Lung (tissue), 11 donors: ENCODE measurements at regions not wholly inside any gene's neighbourhood (a gene's known extent, or its start where the extent isn't known, plus 50 kb on each side); places are given as distances from the start of the nearest gene placed in this dataset.

ENCODE experiments used
- ATAC-seq: fragments of 200-7000 bp; cut with Tn5 transposase; one replicate; pipeline ENCODE4 v1.9.1; 2020; ENCODE audit warnings: moderate number of reproducible peaks; ENCODE audit not compliant: insufficient read depth, low FRiP score
- DNase-seq, 3 donors: peaks; one replicate each; pipeline ENCODE4 v3.0.0-alpha.2; 2013 to 2017
- H3K27ac ChIP-seq, 2 donors: one replicate each; pipeline ENCODE4 v1.5.1; 2013; ENCODE audit warnings: mild to moderate bottlenecking in 2 of 2, moderate library complexity in 2 of 2, control low read depth in 1 of 2, inconsistent platforms in 1 of 2, low read depth in 1 of 2, low read length in 1 of 2
- H3K27me3 ChIP-seq, 3 donors: one replicate each; pipeline ENCODE4 v1.5.1; 2013; ENCODE audit warnings: low read length in 2 of 3; ENCODE audit not compliant: control insufficient read depth in 3 of 3, insufficient read depth in 3 of 3
- H3K36me3 ChIP-seq, 4 donors: one replicate each; pipeline ENCODE4 v1.5.1; 2013; ENCODE audit warnings: low read length in 4 of 4, mild to moderate bottlenecking in 1 of 4, moderate library complexity in 1 of 4; ENCODE audit not compliant: control insufficient read depth in 4 of 4, insufficient read depth in 4 of 4
- H3K4me1 ChIP-seq, 5 donors: one replicate each; pipeline ENCODE4 v1.5.1; 2013; ENCODE audit warnings: low read length in 5 of 5, mild to moderate bottlenecking in 2 of 5, moderate library complexity in 1 of 5; ENCODE audit not compliant: control insufficient read depth in 5 of 5, insufficient read depth in 5 of 5
- H3K4me3 ChIP-seq: one replicate; pipeline ENCODE4 v1.5.1; 2013; ENCODE audit warnings: mild to moderate bottlenecking, control low read depth, moderate library complexity
- H3K9ac ChIP-seq, 2 donors: one replicate each; pipeline ENCODE4 v1.5.1; 2013; ENCODE audit warnings: low read length in 2 of 2, control low read depth in 1 of 2; ENCODE audit not compliant: insufficient read depth in 1 of 2
- H3K9me3 ChIP-seq, 4 donors: one replicate each; pipeline ENCODE4 v1.5.1; 2013; ENCODE audit warnings: low read length in 3 of 4, mild to moderate bottlenecking in 1 of 4, moderate library complexity in 1 of 4; ENCODE audit not compliant: control insufficient read depth in 4 of 4, insufficient read depth in 3 of 4
- CTCF ChIP-seq: IDR thresholded peaks from 2 replicates; pipeline ENCODE4 v1.5.1; 2012; ENCODE audit warnings: mild to moderate bottlenecking; ENCODE audit errors: control extremely low read depth, extremely low read depth
- WGBS, 2 donors: extraction: QIAGEN DNeasy Blood & Tissue Kit; methylation state at CpG; one replicate each; pipeline ENCODE4 v1.1.7; 2013; 5-methylcytosine and 5-hydroxymethylcytosine counted together
- donor health status: control.
- donor health status: control.
- donor health status: Bipolar disorder and iron deficiency.
- donor health status: healthy.
- donor health status: DM: yes; HTN: yes; CAD: no.

GRCh38 chr10:120327675-120328074 is 129.4 kb upstream of the PLPP4 start:
- Histone ChIP-seq H3K9me3 (no peaks in the 10 kb centered on the region), H3K4me1 (no peaks in the 10 kb centered on the region), H3K36me3 (no peaks in the 10 kb centered on the region), H3K4me3 (no peak overlapping the region), H3K9ac (no peak overlapping the region), H3K27ac (no peak overlapping the region), H3K27me3 (peaks cover 0 to 5% (median 0%) of the 10 kb centered on the region in 3 donors)
- ATAC-seq (no peak), DNase-seq (no peak)
- 36% methylated on average over 3 of the region's 3 CpGs for WGBS, 2 donors
- TF ChIP-seq CTCF = no peak

GRCh38 chr10:120328647-120329046 is 128.4 kb upstream of the PLPP4 start:
- ATAC-seq (no peak), DNase-seq (no peak)
- Histone ChIP-seq H3K4me3 (no peak overlapping the region), H3K27me3 (peaks cover 0 to 5% (median 0%) of the 10 kb centered on the region in 3 donors), H3K9ac (no peak overlapping the region), H3K9me3 (no peaks in the 10 kb centered on the region), H3K36me3 (no peaks in the 10 kb centered on the region), H3K4me1 (no peaks in the 10 kb centered on the region), H3K27ac (no peak overlapping the region)
- TF ChIP-seq CTCF = no peak
- WGBS, 2 donors = 65 to 70% methylated on average over 3 of the region's 3 CpGs

- ATAC-seq (no peak), DNase-seq (no peak)
- H3K27me3 ChIP-seq = no peaks in the 10 kb centered on the region
- no peak overlapping the region for H3K27ac ChIP-seq
- no peak overlapping the region for H3K4me3 ChIP-seq
- H3K4me1 ChIP-seq = no peaks in the 10 kb centered on the region
- H3K36me3 ChIP-seq = no peaks in the 10 kb centered on the region
- 88 to 93% methylated on average over 3 of the region's 3 CpGs for WGBS, 2 donors
- TF ChIP-seq CTCF = no peak
- no peak overlapping the region for H3K9ac ChIP-seq
- H3K9me3 ChIP-seq = no peaks in the 10 kb centered on the region
These were observed 121.5 kb upstream of the PLPP4 start for GRCh38 chr10:120335553-120335952.

- no peaks in the 10 kb centered on the region for H3K4me1 ChIP-seq
- TF ChIP-seq CTCF = no peak
- H3K9me3 ChIP-seq = no peaks in the 10 kb centered on the region
- H3K27ac ChIP-seq = no peak overlapping the region
- no peaks in the 10 kb centered on the region for H3K36me3 ChIP-seq
- no peak for DNase-seq
- no peak for ATAC-seq
- no peak overlapping the region for H3K9ac ChIP-seq
- H3K27me3 ChIP-seq = no peaks in the 10 kb centered on the region
- H3K4me3 ChIP-seq = no peak overlapping the region
These were observed 120.6 kb upstream of the PLPP4 start for GRCh38 chr10:120336306-120336910.
